OCI-LY7 (cell line): ENCODE measurements at regions not wholly inside any gene's neighbourhood (a gene's known extent, or its start where the extent isn't known, plus 50 kb on each side); places are given as distances from the start of the nearest gene placed in this dataset.

ENCODE experiments used
- BruUV-seq: library from RNA; stranded (reverse); fragments of 400-500 nt; replicated peaks from 2 replicates; lab custom pipeline; 2021; lab: Mats Ljungman, UMichigan
- CTCF ChIA-PET: fragments of 300-600 bp; sonication (Branson Sonifier 250); formaldehyde crosslinking; loops from one replicate; lab custom pipeline; 2022; ENCODE audit warnings: antibody characterized with exemption; ENCODE audit not compliant: unreplicated experiment; lab: Charles Lee
- POLR2A ChIA-PET: fragments of 300-600 bp; sonication (Branson Sonifier 250); formaldehyde crosslinking; loops from one replicate; lab custom pipeline; 2022; ENCODE audit warnings: antibody characterized with exemption; lab: Charles Lee
- DNase-seq: peaks from one replicate; pipeline ENCODE4 v3.0.0-alpha.2; 2015; ENCODE audit warnings: low spot score
- H2AFZ ChIP-seq: fragments of 200-600 bp; sonication (generic), shearing (Covaris generic); 2 replicates; pipeline ENCODE4 v1.6.1; 2014; ENCODE audit warnings: mild to moderate bottlenecking, antibody characterized with exemption, low read length, moderate library complexity
- H3K27ac ChIP-seq: fragments of 200-600 bp; sonication (generic); 2 replicates; pipeline ENCODE4 v1.5.1; 2014; ENCODE audit warnings: mixed run types, low read depth, mild to moderate bottlenecking, moderate library complexity, low read length, inconsistent platforms; ENCODE audit not compliant: poor library complexity, severe bottlenecking
- H3K36me3 ChIP-seq: fragments of 200-600 bp; sonication (generic); 2 replicates; pipeline ENCODE4 v1.6.1; 2014; ENCODE audit warnings: mild to moderate bottlenecking, antibody characterized with exemption, low read length, moderate library complexity, mixed read lengths; ENCODE audit not compliant: insufficient read depth
- H3K4me1 ChIP-seq: fragments of 200-600 bp; sonication (generic); 2 replicates; pipeline ENCODE4 v1.5.1; 2014; ENCODE audit warnings: mild to moderate bottlenecking, low read length; ENCODE audit not compliant: insufficient read depth, poor library complexity, severe bottlenecking
- H3K4me2 ChIP-seq: fragments of 200-600 bp; sonication (generic); 2 replicates; pipeline ENCODE4 v1.6.1; 2014; ENCODE audit warnings: mild to moderate bottlenecking, low read length
- H3K4me3 ChIP-seq: fragments of 200-600 bp; sonication (generic); 2 replicates; pipeline ENCODE4 v1.5.1; 2014; ENCODE audit warnings: mild to moderate bottlenecking, low read depth, low read length; ENCODE audit not compliant: poor library complexity, severe bottlenecking
- H3K79me2 ChIP-seq: fragments of 200-600 bp; sonication (generic); 2 replicates; pipeline ENCODE4 v1.6.1; 2016; ENCODE audit warnings: low read depth, mild to moderate bottlenecking, low read length, moderate library complexity, mixed read lengths; ENCODE audit not compliant: insufficient read depth
- H3K9me2 ChIP-seq: fragments of 200-600 bp; sonication (generic); 2 replicates; pipeline ENCODE4 v1.6.1; 2016; ENCODE audit warnings: mild to moderate bottlenecking, low read length, mixed read lengths; ENCODE audit not compliant: insufficient read depth
- H3K9me3 ChIP-seq: fragments of 200-600 bp; sonication (generic); 2 replicates; pipeline ENCODE4 v1.6.1; 2014; ENCODE audit warnings: mild to moderate bottlenecking, mixed run types, low read length, mixed read lengths
- H4K20me1 ChIP-seq: fragments of 200-600 bp; sonication (generic); 2 replicates; pipeline ENCODE4 v1.6.1; 2014; ENCODE audit warnings: mild to moderate bottlenecking, antibody characterized with exemption, low read length, moderate library complexity, mixed read lengths; ENCODE audit not compliant: insufficient read depth
- EZH2phosphoT487 ChIP-seq: fragments of 200-600 bp; sonication (generic); IDR thresholded peaks from 2 replicates; pipeline ENCODE4 v1.6.1; 2018; ENCODE audit warnings: low read depth, borderline replicate concordance, mild to moderate bottlenecking, mixed run types, antibody characterized with exemption, low read length, moderate library complexity, mixed read lengths
- intact Hi-C: fragments of 100-400 bp; cut with micrococcal nuclease; formaldehyde crosslinking; loops from one replicate; pipeline ENCODE4 v1.10.0; 2022; ENCODE audit not compliant: unreplicated experiment
- TF ChIP-seq, protein P1 (sequence below): fragments of 200-600 bp; sonication (generic); conservative IDR thresholded peaks from 2 replicates; pipeline ENCODE4 v1.5.1; 2014; ENCODE audit warnings: mild to moderate bottlenecking, antibody characterized with exemption, low read length, moderate library complexity, mixed read lengths

DNA sequence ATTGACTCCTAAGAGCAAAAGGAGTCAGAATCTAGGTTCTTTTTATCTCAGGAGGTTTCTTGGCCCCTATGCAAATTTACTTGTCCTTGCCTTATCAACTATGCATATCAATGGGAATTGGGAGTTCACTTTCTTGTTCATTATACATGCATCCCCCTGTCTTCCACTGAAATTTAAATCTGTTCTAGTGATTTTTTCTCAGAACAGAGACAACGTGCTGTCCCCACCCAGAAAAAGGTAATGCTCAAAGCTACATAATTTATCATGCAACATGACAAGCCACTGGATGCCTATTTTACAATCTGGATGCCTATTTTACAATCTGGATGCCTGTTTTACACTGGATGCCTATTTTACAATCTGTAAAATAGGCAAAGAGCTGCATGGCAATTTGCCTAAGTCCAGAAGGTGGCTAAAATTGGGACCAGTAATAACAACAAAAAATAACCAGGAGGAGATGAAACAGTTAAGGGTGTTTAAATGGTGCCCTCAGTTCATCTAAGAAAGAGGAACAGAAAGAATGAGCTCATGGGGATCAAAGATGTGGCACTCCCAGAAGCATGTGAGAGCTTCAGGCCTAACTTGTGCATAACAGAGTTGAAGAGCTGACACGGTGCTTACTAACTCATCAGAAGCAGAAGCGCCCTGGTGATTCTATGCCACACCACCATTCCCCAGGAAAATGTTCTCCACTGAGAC is 537.8 kb upstream of the BOD1L1 start:
- Histone ChIP-seq H3K4me1 (peaks cover 11% of the 10 kb centered on the region), H3K4me3 (peak overlapping the region; percentile 15), H2AFZ (0 out of 2 replicates have a peak overlapping the region, but pooled peaks have one; percentile 28), H3K4me2 (peak overlapping the region; percentile 56), H3K79me2 (no peaks in the 10 kb centered on the region), H3K9me3 (no peaks in the 10 kb centered on the region), H3K36me3 (no peaks in the 10 kb centered on the region), H3K9me2 (no peaks in the 10 kb centered on the region), H4K20me1 (no peaks in the 10 kb centered on the region), H3K27ac (no peak overlapping the region)
- ChIA-PET POLR2A (interaction anchor here (0.6 kb wide), 1 partner anchor 241 kb away, joined by 3 read pairs; no protein-coding TSS in a partner anchor), CTCF (no interaction called here)
- TF ChIP-seq, protein P1, sequence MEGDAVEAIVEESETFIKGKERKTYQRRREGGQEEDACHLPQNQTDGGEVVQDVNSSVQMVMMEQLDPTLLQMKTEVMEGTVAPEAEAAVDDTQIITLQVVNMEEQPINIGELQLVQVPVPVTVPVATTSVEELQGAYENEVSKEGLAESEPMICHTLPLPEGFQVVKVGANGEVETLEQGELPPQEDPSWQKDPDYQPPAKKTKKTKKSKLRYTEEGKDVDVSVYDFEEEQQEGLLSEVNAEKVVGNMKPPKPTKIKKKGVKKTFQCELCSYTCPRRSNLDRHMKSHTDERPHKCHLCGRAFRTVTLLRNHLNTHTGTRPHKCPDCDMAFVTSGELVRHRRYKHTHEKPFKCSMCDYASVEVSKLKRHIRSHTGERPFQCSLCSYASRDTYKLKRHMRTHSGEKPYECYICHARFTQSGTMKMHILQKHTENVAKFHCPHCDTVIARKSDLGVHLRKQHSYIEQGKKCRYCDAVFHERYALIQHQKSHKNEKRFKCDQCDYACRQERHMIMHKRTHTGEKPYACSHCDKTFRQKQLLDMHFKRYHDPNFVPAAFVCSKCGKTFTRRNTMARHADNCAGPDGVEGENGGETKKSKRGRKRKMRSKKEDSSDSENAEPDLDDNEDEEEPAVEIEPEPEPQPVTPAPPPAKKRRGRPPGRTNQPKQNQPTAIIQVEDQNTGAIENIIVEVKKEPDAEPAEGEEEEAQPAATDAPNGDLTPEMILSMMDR, result no peak
- TF ChIP-seq EZH2phosphoT487, result no peak
- no TSS peak for BruUV-seq
- peak; percentile 69 for DNase-seq
- intact Hi-C loops, result no loop called here

GRCh38 chr4:14167876-14168510 is 540.5 kb upstream of the BOD1L1 start:
- Histone ChIP-seq H3K36me3 (no peaks in the 10 kb centered on the region), H4K20me1 (no peaks in the 10 kb centered on the region), H3K4me2 (no peak overlapping the region), H3K4me1 (peaks cover 11% of the 10 kb centered on the region), H3K27ac (no peak overlapping the region), H3K9me2 (no peaks in the 10 kb centered on the region), H3K4me3 (no peak overlapping the region), H3K9me3 (no peaks in the 10 kb centered on the region), H2AFZ (no peak overlapping the region), H3K79me2 (no peaks in the 10 kb centered on the region)
- POLR2A ChIA-PET, result interaction anchor here (0.6 to 0.7 kb wide), 4 partner anchors 47 to 1386 kb away, joined by 3 to 4 read pairs (median 4); no protein-coding TSS in a partner anchor
- CTCF ChIA-PET, result no interaction called here
- TF ChIP-seq, protein P1, result no peak
- no peak for TF ChIP-seq EZH2phosphoT487
- intact Hi-C loops, result no loop called here
- DNase-seq, result no peak
- no TSS peak for BruUV-seq

- no TSS peak for BruUV-seq
- H3K27ac ChIP-seq, result no peak overlapping the region
- H3K4me2 ChIP-seq, result no peak overlapping the region
- no peaks in the 10 kb centered on the region for H3K79me2 ChIP-seq
- intact Hi-C loops, result no loop called here
- H3K4me1 ChIP-seq, result peaks cover 11% of the 10 kb centered on the region
- H3K9me2 ChIP-seq, result no peaks in the 10 kb centered on the region
- no peak overlapping the region for H2AFZ ChIP-seq
- H3K36me3 ChIP-seq, result no peaks in the 10 kb centered on the region
- ChIA-PET POLR2A (interaction anchor here (0.6 to 0.7 kb wide), 2 partner anchors 28 to 48 kb away, joined by 3 read pairs; no protein-coding TSS in a partner anchor), CTCF (no interaction called here)
- no peaks in the 10 kb centered on the region for H4K20me1 ChIP-seq
- no peaks in the 10 kb centered on the region for H3K9me3 ChIP-seq
- H3K4me3 ChIP-seq, result no peak overlapping the region
- TF ChIP-seq, protein P1, result no peak
- TF ChIP-seq EZH2phosphoT487, result no peak
- no peak for DNase-seq
Measured at GRCh38 chr4:14168919-14169318, 541.4 kb upstream of the BOD1L1 start.
